Esophagus muscularis mucosa (tissue), 4 donors: ENCODE measurements at regions not wholly inside any gene's neighbourhood (a gene's known extent, or its start where the extent isn't known, plus 50 kb on each side); places are given as distances from the start of the nearest gene placed in this dataset.

Experiments
- DNase-seq: peaks from one replicate; pipeline ENCODE4 v3.0.0-alpha.2; 2017; ENCODE audit errors: extremely low spot score
- H3K27ac ChIP-seq, 4 donors: fragments of 200-600 bp; sonication (generic); replicated peaks in 1 of 4; 1 replicate in 3 of 4; 2 replicates in 1 of 4; pipeline ENCODE4 v1.5.1; 2016 to 2019; ENCODE audit warnings: mild to moderate bottlenecking in 1 of 4
- H3K27me3 ChIP-seq, 4 donors: fragments of 200-600 bp; sonication (generic); one replicate each; pipeline versions ENCODE4 v1.5.1 to v1.6.0; 2016 to 2019
- H3K36me3 ChIP-seq, 4 donors: fragments of 200-600 bp; sonication (generic); one replicate each; pipeline ENCODE4 v1.5.1; 2016 to 2019
- H3K4me1 ChIP-seq, 4 donors: fragments of 200-600 bp; sonication (generic); one replicate each; pipeline ENCODE4 v1.5.1; 2016 to 2019
- H3K4me3 ChIP-seq, 4 donors: fragments of 200-600 bp; sonication (generic); 1 replicate in 2 of 4; 2 replicates in 2 of 4; pipeline ENCODE4 v1.5.1; 2016 to 2019; ENCODE audit warnings: mild to moderate bottlenecking in 4 of 4, moderate library complexity in 1 of 4
- H3K9me3 ChIP-seq, 4 donors: fragments of 200-600 bp; sonication (generic); 1 replicate in 3 of 4; 2 replicates in 1 of 4; pipeline ENCODE4 v1.5.1; 2016 to 2019
- CTCF ChIP-seq, 3 experiments: fragments of 200-600 bp in 2 of 3; fragments of 450-650 bp in 1 of 3; sonication (generic) in 2 of 3; IDR thresholded peaks; one replicate each; pipeline ENCODE4 v1.5.1; 2017 to 2019; ENCODE audit warnings: antibody characterized with exemption in 3 of 3, mild to moderate bottlenecking in 2 of 3, moderate library complexity in 1 of 3
- EP300 ChIP-seq: sonication (generic); formaldehyde crosslinking; IDR thresholded peaks from one replicate; pipeline ENCODE4 v1.6.1; 2017; ENCODE audit warnings: antibody characterized with exemption
- POLR2A ChIP-seq: fragments of 450-650 bp; IDR thresholded peaks from one replicate; pipeline ENCODE4 v1.6.1; 2017; ENCODE audit warnings: antibody characterized with exemption, moderate library complexity, mild to moderate bottlenecking, low read depth
- POLR2AphosphoS5 ChIP-seq, 2 donors: sonication (generic); formaldehyde crosslinking; IDR thresholded peaks; one replicate each; pipeline ENCODE4 v1.6.1; 2017; ENCODE audit warnings: antibody characterized with exemption in 2 of 2
- WGBS: methylation state at CpG from one replicate; pipeline ENCODE4 v1.1.5; 2018; 5-methylcytosine and 5-hydroxymethylcytosine counted together
- intact Hi-C: fragments of 100-400 bp; cut with DNase I; formaldehyde crosslinking; loops from one replicate; pipeline ENCODE4 v1.15.1; 2023

GRCh38 chr3:159266779-159267178 lies 464.9 kb downstream of the MFSD1 start:
- H3K27me3 ChIP-seq = no peaks in the 10 kb centered on the region
- intact Hi-C loops = no loop called here
- H3K4me3 ChIP-seq = no peak overlapping the region
- 79% methylated on average over 6 of the region's 6 CpGs for WGBS
- H3K4me1 ChIP-seq = no peaks in the 10 kb centered on the region
- no peak for DNase-seq
- H3K36me3 ChIP-seq = no peaks in the 10 kb centered on the region
- no peaks in the 10 kb centered on the region for H3K9me3 ChIP-seq
- no peak overlapping the region for H3K27ac ChIP-seq
- TF ChIP-seq POLR2AphosphoS5 (IDR thresholded peaks at IDR 0.05) = no peak
- TF ChIP-seq EP300 = no peak
- no peak for TF ChIP-seq POLR2A
- TF ChIP-seq CTCF (IDR thresholded peaks at IDR 0.05) = peak in 2 of 3 experiments; percentile 13 to 17

- Histone ChIP-seq H3K9me3 (no peaks in the 10 kb centered on the region), H3K27me3 (no peaks in the 10 kb centered on the region), H3K4me3 (no peak overlapping the region), H3K4me1 (no peaks in the 10 kb centered on the region), H3K36me3 (no peaks in the 10 kb centered on the region), H3K27ac (no peak overlapping the region)
- 85% methylated on average over 2 of the region's 2 CpGs for WGBS
- intact Hi-C loops = no loop called here
- TF ChIP-seq POLR2AphosphoS5 (IDR thresholded peaks at IDR 0.05) (no peak), POLR2A (no peak), CTCF (IDR thresholded peaks at IDR 0.05) (no peak), EP300 (no peak)
- no peak for DNase-seq
These were observed 470.1 kb downstream of the MFSD1 start for GRCh38 chr3:159271799-159272512.

GRCh38 chr3:159273070-159273469 lies 471.2 kb downstream of the MFSD1 start:
- Histone ChIP-seq H3K36me3 (no peaks in the 10 kb centered on the region), H3K27ac (no peak overlapping the region), H3K27me3 (no peaks in the 10 kb centered on the region), H3K4me1 (no peaks in the 10 kb centered on the region), H3K4me3 (no peak overlapping the region), H3K9me3 (no peaks in the 10 kb centered on the region)
- 50% methylated on average over 5 of the region's 5 CpGs for WGBS
- intact Hi-C loops = no loop called here
- TF ChIP-seq EP300 (no peak), CTCF (IDR thresholded peaks at IDR 0.05) (no peak), POLR2AphosphoS5 (IDR thresholded peaks at IDR 0.05) (no peak), POLR2A (no peak)
- DNase-seq = no peak

GRCh38 chr3:159273608-159274007 lies 471.8 kb downstream of the MFSD1 start:
- WGBS = 5% methylated on average over 6 of the region's 6 CpGs
- no peak for DNase-seq
- TF ChIP-seq CTCF (IDR thresholded peaks at IDR 0.05) (no peak), POLR2AphosphoS5 (IDR thresholded peaks at IDR 0.05) (no peak), EP300 (no peak), POLR2A (no peak)
- Histone ChIP-seq H3K36me3 (no peaks in the 10 kb centered on the region), H3K27me3 (no peaks in the 10 kb centered on the region), H3K4me1 (no peaks in the 10 kb centered on the region), H3K27ac (no peak overlapping the region), H3K9me3 (no peaks in the 10 kb centered on the region), H3K4me3 (no peak overlapping the region)
- intact Hi-C loops = no loop called here

GRCh38 chr3:159275741-159276140 lies 473.9 kb downstream of the MFSD1 start:
- intact Hi-C loops = no loop called here
- no peaks in the 10 kb centered on the region for H3K9me3 ChIP-seq
- no peak overlapping the region for H3K4me3 ChIP-seq
- WGBS = 31% methylated on average over 1 of the region's 1 CpG
- H3K27me3 ChIP-seq = no peaks in the 10 kb centered on the region
- TF ChIP-seq EP300 (no peak), POLR2A (no peak), POLR2AphosphoS5 (IDR thresholded peaks at IDR 0.05) (no peak), CTCF (IDR thresholded peaks at IDR 0.05) (no peak)
- no peaks in the 10 kb centered on the region for H3K4me1 ChIP-seq
- H3K27ac ChIP-seq = no peak overlapping the region
- no peak for DNase-seq
- H3K36me3 ChIP-seq = no peaks in the 10 kb centered on the region
